SK-N-SH treated with all-trans-retinoic acid at 6 μM for 48 hours (cell line): ENCODE measurements at regions not wholly inside any gene's neighbourhood (a gene's known extent, or its start where the extent isn't known, plus 50 kb on each side); places are given as distances from the start of the nearest gene placed in this dataset.

ENCODE experiments used
- PATZ1 ChIP-seq: fragments of 250-450 bp; sonication (Bioruptor Pico); IDR thresholded peaks from 2 replicates; pipeline ENCODE4 v1.8.0; 2020; ENCODE audit warnings: mild to moderate bottlenecking, moderate library complexity, borderline replicate concordance
- ZFP3 ChIP-seq: fragments of 250-450 bp; sonication (Bioruptor Pico); IDR thresholded peaks from 2 replicates; pipeline ENCODE4 v1.5.0; 2020; ENCODE audit warnings: mild to moderate bottlenecking, moderate library complexity
- TF ChIP-seq, protein P1 (sequence below): fragments of 250-450 bp; sonication (Bioruptor Pico); IDR thresholded peaks from 2 replicates; pipeline ENCODE4 v1.5.1; 2020; ENCODE audit warnings: low read depth, mild to moderate bottlenecking, moderate library complexity

- TF ChIP-seq, protein P1, sequence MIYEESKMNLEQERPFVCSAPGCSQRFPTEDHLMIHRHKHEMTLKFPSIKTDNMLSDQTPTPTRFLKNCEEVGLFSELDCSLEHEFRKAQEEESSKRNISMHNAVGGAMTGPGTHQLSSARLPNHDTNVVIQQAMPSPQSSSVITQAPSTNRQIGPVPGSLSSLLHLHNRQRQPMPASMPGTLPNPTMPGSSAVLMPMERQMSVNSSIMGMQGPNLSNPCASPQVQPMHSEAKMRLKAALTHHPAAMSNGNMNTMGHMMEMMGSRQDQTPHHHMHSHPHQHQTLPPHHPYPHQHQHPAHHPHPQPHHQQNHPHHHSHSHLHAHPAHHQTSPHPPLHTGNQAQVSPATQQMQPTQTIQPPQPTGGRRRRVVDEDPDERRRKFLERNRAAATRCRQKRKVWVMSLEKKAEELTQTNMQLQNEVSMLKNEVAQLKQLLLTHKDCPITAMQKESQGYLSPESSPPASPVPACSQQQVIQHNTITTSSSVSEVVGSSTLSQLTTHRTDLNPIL (CRISPR knock-in tag): no peak
- TF ChIP-seq PATZ1 (CRISPR knock-in tag): no peak
- TF ChIP-seq ZFP3 (CRISPR knock-in tag): no peak
These were observed 152.0 kb downstream of the KCNJ2 start for GRCh38 chr17:70321352-70321751.
